Cerebellar nuclear complex (tissue), 1 donor: ENCODE measurements at regions not wholly inside any gene's neighbourhood (a gene's known extent, or its start where the extent isn't known, plus 50 kb on each side); places are given as distances from the start of the nearest gene placed in this dataset.
"Not testable (repeated sequence)": the region's sequence is repeated elsewhere in the genome, so short reads cannot be mapped to it uniquely, and the experiment has no call there.

Experiments used
- DNase-seq, 2 experiments: peaks; one replicate each; lab custom pipeline; 2025; lab: John Stamatoyannopoulos, UW

DNA sequence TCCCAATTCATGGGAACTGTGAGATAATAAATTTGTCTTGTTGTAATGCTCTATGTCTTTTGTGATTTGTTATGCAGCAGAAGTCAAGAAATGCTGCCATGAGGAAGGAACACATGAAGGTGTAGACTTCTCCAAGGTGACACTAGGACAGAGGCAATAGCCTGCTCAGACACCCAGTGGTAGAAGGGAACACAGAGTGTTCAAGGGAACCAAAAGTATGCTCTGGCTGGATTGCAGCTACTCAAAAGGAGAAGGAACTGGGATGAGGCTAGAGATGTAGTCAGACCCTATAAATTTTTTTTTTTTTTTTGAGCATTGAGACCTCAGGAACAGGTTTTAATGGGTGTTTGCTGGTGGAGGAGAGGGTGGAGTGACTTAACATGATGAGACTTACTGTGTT lies 232.5 kb downstream of the PARP8 start:
- DNase-seq = no peak

GRCh38 chr5:50900952-50901510 lies 234.6 kb downstream of the PARP8 start:
- DNase-seq = no peak

- DNase-seq = no peak
Observed at GRCh38 chr5:50903651-50904050, 237.2 kb downstream of the PARP8 start.

GRCh38 chr5:50905996-50906570 lies 239.6 kb downstream of the PARP8 start:
- DNase-seq = no peak

- not testable (repeated sequence) for DNase-seq
Observed at GRCh38 chr5:50920160-50920559, 253.7 kb downstream of the PARP8 start.

GRCh38 chr5:50921366-50922133 lies 255.1 kb downstream of the PARP8 start:
- DNase-seq = no peak

GRCh38 chr5:50922134-50922941 lies 255.9 kb downstream of the PARP8 start:
- not testable (repeated sequence) for DNase-seq

DNA sequence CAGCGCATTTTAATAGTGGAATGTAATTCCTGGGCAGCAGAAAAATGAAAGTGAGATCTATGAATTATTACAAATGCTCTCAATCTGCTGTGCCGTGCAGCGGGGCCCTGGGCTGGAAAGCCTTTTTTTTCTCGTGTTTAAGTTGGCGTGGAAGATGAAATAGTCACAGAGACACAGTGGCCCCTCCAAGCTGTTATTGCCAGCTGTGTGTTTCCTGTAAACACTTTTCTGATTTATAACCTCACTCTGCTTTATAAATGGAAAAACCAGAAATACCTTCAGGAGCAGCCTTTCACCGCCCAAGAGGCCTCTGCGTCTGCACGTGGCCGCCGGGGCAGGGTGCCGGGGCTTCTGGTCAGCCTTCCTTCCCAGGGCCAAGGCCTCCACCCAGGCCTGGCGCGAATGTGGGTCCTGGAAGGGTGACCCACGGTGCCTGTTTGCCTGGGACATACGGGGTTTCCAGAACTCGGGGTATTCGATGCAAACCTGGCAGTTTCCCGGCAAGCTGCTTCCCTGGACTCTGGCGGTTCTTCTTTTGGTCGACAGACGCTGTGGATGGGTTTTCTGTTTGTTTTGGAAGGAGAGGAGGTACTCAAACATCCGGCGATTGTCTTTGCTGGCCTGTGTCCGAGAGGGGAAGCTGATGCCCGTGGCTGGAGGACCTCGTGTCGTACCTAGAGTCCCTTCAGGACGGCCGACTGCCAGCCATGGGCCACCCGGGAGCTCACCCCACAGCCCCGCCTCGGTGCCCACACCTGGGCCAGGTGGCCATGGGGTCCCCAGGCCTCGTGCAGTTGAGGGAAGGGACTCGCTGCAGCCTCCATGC lies 256.7 kb downstream of the PARP8 start:
- DNase-seq = no peak

DNA sequence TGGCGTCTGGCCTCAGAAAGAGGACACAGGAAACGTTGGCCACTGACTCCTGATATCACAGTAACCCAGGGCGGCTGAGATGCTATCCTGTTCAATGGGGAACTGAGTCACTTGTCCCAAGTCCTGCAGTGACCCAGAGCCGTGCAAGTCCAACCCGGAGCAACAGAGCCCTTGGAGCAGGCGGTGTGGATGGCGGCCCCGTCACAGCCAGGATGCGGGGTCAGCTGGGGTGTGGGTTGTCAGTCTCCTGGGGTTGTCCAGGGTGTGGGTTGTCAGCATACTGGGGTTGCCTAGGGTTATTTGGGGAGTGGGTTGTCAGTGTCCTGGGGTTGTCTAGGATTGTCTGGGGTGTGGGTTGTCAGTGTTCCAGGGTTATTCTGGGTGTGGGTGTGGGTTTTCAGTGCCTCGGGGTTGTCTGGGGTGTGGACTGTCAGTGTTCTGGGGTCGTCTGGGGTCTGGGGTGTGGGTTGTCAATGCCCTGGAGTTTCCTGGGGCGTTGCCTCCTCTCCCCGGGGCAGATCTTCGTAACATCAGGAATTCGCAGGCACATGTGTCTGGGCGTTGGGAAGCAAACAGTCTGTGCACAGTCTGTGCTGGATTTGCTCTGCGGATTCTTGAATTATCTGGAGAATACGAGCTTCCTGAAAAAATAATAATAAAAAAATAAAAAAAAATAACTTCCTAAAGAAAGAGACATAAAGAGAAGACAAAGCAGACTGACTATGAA lies 257.5 kb downstream of the PARP8 start:
- DNase-seq = no peak

GRCh38 chr5:50927953-50928352 lies 261.5 kb downstream of the PARP8 start:
- DNase-seq = no peak

DNA sequence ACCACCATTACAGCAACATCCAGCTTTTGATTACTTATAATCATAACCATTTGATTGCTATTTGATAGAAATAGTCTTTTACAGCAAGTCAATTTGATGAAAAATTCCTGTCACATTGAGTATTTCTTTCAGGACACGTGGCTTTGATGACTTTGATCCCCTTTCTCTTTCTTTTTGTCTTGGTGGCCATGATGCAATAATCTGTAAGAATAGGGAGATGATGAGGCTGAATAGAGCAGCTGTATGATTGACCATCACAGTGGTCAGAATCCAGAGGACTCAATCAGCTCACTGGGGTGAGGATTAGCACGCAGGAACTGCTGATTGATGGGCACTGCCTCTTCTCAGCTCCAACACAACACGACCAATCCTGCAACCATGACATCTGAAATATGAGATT lies 262.7 kb downstream of the PARP8 start:
- no peak for DNase-seq

GRCh38 chr5:50934343-50934742 lies 267.9 kb downstream of the PARP8 start:
- no peak for DNase-seq

DNA sequence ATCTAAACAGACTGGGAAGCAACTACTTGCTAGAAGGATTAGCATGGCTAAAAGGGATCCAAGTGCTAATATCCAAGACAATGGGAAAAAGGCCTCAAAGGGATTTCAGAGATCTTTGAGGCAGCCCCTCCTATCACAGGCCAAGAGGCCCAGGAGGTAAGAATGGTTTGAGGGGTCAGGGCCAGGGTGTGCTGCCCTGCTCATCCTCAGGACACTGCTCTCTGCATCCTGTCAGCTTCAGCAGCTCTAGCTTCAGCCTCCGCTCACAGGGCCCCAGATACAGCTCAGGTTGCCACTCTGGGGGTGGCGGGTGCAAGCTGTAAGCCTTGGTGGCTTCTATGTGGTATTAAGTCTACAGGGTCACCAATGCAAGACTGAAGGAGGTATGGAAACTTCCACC lies 278.7 kb downstream of the PARP8 start:
- no peak for DNase-seq

DNA sequence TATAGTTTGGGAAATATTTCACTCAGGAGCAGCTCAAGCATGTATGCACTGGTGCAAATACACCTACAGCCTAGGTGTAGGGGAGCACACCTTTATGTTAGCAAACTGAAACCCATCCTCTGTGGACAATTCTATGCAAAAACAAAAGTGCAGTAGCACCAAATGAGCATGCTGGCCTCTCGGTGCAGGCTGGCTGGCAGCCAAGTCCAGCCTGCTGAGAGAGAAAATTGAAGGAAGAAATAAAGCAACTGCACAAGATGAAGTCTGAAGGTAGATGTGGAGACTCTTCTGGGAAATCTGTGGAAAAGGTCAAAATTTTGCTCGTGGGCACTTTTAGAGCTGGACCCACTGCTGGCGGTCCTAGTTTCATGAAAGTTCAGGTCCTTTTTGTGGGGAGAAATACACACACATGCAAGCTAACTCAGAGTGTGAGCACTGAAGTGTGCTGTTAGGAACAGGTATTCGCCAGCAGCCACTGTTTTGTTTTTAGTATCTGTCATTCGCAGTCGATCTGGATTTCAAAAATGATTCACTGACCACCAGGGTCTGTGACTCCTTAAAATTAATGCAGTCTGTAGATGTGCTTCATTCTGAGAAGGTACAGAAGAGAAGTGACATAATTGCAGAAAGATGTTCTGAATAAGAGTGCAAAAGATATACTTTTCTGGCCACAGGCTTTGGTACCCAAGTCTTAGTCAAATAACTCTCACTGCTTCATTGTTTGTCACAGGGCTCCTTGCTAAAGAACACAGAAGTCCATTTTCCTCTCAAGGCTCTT lies 281.7 kb downstream of the PARP8 start:
- DNase-seq = no peak

DNA sequence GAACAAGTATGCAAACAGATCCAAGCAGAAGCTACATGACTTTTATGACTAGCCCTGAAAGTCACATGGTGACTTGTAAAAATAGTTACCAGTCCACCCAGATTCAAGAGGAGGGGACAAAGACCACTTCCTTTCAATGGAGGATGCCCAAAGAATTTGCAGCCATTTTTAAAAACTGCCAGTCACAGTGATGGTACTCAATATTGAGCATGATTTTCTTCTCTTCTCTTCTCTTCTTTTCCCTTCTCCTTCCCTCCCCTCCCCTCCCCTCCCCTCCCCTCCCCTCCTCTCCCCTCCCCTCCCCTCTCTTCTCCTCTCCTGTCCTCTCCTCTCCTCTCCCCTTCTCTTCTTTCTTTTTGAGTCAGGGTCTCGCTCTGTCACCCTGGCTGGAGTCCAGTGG lies 286.9 kb downstream of the PARP8 start:
- no peak for DNase-seq

DNA sequence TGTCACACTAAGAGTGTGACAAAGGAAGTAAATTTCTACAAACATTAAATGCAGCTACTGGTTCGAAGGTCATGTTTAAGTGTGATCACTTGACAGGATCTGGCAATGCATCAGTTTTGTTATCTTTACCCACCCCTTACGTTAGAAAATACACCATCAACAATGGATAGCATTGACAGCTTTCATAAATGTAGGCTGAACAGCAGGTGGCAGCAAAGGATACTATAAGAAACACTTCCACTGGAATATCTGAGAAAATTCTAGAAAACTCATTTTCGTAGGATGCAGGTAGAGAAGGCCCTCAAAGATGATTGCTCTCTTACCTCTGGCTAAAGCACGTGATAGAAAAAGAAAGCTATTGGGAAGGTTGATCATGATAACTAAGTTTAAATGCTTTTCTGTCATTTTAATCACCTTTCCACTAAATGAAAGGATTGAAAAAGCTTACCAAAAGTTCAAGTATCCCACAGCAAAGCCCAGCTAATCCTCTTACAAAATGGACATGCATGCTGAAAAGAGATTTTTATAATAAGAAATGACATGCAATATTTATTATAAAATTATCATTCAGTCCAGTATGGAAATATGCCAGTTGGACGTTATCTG lies 292.5 kb downstream of the PARP8 start:
- no peak for DNase-seq

DNA sequence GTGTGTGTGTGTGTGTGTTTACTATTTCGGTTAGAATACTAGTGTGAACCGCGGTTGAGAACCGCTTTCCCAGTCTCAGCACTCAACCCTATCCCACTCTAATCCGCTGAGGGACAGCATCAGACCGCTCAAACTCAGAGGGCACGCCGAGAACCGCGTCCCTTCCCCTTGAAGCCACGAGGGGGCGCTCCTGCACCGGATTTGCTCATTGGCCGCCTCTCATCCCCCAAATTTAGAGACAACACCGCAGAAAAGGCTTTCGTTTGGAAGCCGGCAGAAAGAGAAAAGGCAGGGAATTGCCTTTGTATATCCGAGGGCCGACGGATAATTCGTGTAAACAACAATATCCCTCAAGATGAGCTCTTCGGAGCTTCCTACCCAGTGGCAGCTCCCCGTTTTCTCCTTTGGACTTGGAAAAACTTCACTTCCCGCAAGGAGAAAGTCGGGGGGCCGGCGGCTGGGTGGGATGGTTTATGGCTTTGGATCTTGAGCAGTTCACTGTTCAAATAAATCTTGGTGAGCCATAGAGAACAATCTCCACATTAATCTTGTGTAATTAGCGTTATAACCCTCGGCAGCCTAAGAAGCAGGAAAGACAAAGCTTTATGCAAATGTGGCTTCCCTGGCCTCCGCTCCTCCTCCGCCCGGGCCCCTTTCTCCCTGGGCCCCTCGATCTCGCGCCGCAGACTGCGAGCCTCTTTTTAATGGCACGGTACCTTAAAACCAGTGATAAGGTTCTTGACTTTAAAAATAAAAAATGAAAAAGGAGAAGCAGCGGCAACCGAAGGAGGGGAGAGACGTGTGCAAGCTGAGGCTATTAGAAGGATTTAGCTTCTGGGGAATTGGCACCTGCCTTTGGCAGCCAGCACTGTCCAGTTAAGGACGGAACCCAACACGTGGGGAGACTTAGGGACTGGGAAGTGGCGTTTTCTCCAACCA lies 296.8 kb downstream of the PARP8 start:
- DNase-seq = no peak

GRCh38 chr5:50963971-50964745 lies 297.7 kb downstream of the PARP8 start:
- no peak for DNase-seq
